ENCODE measurements at regions not wholly inside any gene's neighbourhood (a gene's known extent, or its start where the extent isn't known, plus 50 kb on each side); places are given as distances from the start of the nearest gene placed in this dataset.

DNA sequence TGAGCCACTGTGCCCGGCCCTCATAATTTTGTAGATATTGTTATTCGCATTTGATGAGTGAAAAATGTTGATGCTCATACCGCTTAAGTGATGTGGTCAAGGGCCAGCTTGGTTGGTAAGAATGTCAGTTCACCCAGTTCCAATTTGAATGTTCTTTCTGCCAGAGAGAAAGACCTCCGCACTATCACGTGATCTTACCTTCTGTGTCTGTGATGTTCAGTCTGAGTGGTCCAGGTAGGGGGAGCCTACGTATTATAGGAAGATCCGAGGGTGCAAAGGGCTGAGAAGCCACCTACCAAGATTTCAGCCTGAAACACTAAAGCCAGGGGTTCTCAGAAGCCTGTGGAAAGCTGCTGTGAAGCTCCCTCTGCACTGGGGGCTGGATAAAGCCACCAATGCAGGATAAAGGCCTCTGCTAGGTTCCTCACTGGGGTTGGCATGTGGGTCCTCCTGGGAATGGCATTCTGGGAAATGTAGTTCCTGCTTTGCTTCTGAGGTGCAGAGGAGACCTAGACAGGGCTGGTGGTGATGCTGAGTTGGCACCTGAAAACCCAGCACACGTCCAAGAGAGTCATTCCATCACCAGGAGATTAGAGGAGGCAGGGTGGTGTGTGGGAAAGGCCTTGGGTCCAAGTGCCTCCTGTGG lies 64.7 kb upstream of the AOAH start:
- H3K4me3 ChIP-seq (ENCODE audit: low read depth, low read length), result no peak overlapping the region
- no peak for DNase-seq (ENCODE audit: low read depth)

DNA sequence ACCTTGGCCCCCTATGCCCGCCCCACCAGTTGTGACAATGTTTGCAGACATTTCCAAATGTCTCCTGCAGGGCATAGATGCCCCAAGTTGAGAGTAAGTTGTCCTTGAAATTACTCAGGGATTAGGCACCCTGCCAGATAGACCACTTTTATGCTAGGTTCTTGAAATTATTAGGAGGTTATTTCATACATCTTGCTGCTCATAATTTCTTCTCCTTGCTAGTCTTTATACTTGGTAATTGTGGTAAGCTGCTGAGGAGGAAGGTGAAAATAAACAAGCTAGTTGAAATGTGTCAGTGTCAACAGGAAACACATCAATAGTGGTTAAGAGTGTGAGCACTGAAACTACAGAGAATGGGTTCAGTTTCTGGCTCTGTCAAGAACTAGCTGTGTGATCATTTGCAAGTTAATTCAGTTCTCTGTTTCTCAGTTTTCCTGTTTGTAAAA lies 63.7 kb upstream of the AOAH start:
- no peak for DNase-seq (ENCODE audit: low read depth)
- H3K4me3 ChIP-seq (ENCODE audit: low read depth, low read length), result no peak overlapping the region
- TF ChIP-seq, protein P1, sequence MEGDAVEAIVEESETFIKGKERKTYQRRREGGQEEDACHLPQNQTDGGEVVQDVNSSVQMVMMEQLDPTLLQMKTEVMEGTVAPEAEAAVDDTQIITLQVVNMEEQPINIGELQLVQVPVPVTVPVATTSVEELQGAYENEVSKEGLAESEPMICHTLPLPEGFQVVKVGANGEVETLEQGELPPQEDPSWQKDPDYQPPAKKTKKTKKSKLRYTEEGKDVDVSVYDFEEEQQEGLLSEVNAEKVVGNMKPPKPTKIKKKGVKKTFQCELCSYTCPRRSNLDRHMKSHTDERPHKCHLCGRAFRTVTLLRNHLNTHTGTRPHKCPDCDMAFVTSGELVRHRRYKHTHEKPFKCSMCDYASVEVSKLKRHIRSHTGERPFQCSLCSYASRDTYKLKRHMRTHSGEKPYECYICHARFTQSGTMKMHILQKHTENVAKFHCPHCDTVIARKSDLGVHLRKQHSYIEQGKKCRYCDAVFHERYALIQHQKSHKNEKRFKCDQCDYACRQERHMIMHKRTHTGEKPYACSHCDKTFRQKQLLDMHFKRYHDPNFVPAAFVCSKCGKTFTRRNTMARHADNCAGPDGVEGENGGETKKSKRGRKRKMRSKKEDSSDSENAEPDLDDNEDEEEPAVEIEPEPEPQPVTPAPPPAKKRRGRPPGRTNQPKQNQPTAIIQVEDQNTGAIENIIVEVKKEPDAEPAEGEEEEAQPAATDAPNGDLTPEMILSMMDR (IDR thresholded peaks at IDR 0.05; ENCODE audit: control insufficient read depth, extremely low read depth, insufficient read depth), result no peak

More for the DNA sequence above, 64.7 kb upstream of the AOAH start:
- TF ChIP-seq, protein P1 (IDR thresholded peaks at IDR 0.05; ENCODE audit: control insufficient read depth, extremely low read depth, insufficient read depth), result no peak

GRCh38 chr7:36784991-36785940 lies 61.0 kb upstream of the AOAH start:
- DNase-seq (ENCODE audit: low read depth), result no peak
- H3K4me3 ChIP-seq (ENCODE audit: low read depth, low read length), result no peak overlapping the region
- TF ChIP-seq, protein P1 (IDR thresholded peaks at IDR 0.05; ENCODE audit: control insufficient read depth, extremely low read depth, insufficient read depth), result no peak

- no peak overlapping the region for H3K4me3 ChIP-seq (ENCODE audit: low read depth, low read length)
- no peak for DNase-seq (ENCODE audit: low read depth)
- TF ChIP-seq, protein P1 (IDR thresholded peaks at IDR 0.05; ENCODE audit: control insufficient read depth, extremely low read depth, insufficient read depth), result no peak
Observed at GRCh38 chr7:36781011-36781738, 56.9 kb upstream of the AOAH start.

- TF ChIP-seq, protein P1 (IDR thresholded peaks at IDR 0.05; ENCODE audit: control insufficient read depth, extremely low read depth, insufficient read depth), result no peak
- no peak overlapping the region for H3K4me3 ChIP-seq (ENCODE audit: low read depth, low read length)
Observed at GRCh38 chr7:36777855-36778254, 53.6 kb upstream of the AOAH start.

DNA sequence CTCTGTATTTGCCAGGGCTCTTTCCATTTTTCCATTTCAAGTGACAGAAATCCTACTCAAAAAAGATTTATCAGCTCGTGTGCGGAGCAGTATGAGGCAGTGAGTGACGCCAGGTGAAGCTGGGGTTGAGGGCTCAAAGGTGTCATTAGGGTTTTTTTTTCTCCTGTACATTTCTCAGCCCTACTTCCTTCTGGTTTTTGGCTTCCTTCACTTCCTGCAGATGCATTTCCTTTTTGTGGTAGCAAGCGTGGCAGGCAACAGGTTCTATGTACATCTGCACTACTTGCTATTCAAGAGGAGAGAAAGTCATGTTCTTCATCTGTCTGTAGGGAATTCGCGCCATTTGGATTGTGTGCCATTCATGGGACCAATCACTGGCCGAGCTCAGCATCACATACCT lies 52.8 kb upstream of the AOAH start:
- TF ChIP-seq, protein P1 (IDR thresholded peaks at IDR 0.05; ENCODE audit: control insufficient read depth, extremely low read depth, insufficient read depth), result no peak
- H3K4me3 ChIP-seq (ENCODE audit: low read depth, low read length), result no peak overlapping the region
- no peak for DNase-seq (ENCODE audit: low read depth)

More at GRCh38 chr7:36777855-36778254, 53.6 kb upstream of the AOAH start:
- DNase-seq (ENCODE audit: low read depth), result no peak
